ENCODE measurements at regions not wholly inside any gene's neighbourhood (a gene's known extent, or its start where the extent isn't known, plus 50 kb on each side); places are given as distances from the start of the nearest gene placed in this dataset.

GRCh38 chr4:147366164-147366563 is 114.7 kb upstream of the EDNRA start:
- no peak for DNase-seq

GRCh38 chr4:147367891-147368290 is 113.0 kb upstream of the EDNRA start:
- DNase-seq: no peak

GRCh38 chr4:147368948-147369347 is 111.9 kb upstream of the EDNRA start:
- DNase-seq: no peak

DNA sequence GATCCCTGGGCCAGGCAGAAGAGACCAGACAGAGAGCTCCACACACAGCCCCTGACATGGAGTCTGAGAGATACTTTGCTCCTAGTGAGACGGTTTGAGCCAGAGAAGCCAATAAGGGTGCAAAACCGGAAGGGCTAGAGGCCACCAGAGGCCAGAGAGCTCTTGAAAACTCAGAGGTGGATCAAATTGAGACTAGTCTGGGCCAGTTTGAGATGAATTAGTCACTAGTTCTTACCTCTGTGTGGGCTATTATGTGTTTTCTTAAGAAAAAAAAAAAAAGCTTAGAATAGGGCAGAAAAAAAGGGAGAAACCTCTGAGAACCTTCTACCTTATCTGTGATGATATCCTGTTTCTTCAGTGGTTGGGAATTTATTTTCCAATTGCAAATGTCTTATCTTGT is 110.4 kb upstream of the EDNRA start:
- no peak for DNase-seq

DNA sequence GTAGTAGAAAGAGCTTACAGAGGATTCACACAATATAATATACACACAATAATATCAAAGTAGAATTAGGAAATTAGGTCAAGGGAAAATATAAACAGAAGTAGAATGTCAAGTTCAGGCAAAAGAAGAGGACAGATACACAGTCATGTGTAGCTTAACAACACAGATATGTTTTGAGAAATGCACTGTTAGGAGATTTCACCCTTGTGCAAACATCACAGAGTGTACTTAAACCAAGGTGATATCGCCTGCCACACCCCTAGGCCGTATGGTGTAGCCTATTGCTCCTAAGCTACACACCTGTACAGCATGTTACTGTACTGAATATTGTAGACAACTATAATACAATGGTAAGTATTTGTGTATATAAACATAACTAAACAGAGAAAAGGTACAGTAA is 110.0 kb upstream of the EDNRA start:
- DNase-seq: no peak

- DNase-seq: no peak
These were observed 109.2 kb upstream of the EDNRA start for GRCh38 chr4:147371661-147372060.

DNA sequence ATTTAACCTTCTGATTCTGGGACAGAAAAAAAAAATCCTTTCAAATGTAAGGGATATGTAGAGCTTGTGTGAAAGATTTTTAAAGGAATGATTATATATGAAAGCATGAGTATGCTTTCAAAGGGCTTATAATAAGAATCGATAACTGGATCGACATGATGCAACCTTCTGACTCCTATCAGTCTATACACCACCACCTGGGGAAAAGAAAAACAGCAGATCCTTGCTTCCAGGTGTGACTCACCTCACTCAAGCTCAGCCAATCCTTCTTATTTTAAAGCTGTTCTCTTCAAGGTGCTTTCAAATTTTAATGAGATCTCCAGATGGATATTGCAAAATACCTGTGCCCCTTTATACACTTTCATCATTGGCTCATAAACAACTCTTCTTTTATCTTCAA is 102.1 kb upstream of the EDNRA start:
- DNase-seq: no peak

- DNase-seq: no peak
These were observed 99.1 kb upstream of the EDNRA start for GRCh38 chr4:147381749-147382148.

DNA sequence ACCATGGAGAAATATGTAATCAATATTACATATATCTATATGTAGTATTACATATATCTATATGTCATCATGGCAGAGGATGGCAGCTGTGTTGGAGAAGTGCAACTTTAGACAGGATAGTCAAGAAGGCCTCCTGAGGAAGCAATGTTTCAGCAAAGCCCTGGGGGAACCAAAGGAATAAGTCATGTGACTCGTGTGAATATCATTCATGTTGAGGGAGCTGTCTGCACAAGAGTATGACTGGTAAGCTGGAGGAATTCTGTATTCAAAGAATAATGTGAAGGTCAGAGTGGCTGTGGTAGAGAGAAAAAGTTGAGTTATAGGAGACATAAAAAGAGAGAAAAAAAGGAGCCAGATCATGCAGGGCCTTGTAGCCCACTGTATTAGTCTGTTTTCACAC is 92.9 kb upstream of the EDNRA start:
- DNase-seq: no peak

- no peak for DNase-seq
These were observed 84.8 kb upstream of the EDNRA start for GRCh38 chr4:147396105-147396504.

- DNase-seq: no peak
These were observed 82.3 kb upstream of the EDNRA start for GRCh38 chr4:147398556-147398955.

GRCh38 chr4:147400721-147401120 is 80.2 kb upstream of the EDNRA start:
- DNase-seq: no peak

DNA sequence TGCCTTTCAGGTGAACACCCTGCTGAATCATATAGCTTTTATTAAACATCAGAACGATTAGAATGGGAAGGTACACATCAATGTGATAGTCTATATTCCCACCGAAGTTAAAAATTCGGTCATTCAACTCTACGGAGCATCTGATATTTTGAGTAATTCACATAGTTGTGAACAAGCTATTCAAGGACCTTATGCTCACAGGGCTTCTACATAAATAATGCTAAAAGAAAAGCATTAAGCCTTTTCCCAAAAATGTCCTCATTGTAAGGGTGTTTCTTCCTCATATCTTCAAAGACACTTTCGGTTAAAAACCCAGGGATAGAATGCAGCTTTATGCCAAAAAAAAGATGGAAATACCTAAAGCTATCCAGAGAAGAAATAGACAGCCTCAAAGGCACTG is 79.7 kb upstream of the EDNRA start:
- no peak for DNase-seq

DNA sequence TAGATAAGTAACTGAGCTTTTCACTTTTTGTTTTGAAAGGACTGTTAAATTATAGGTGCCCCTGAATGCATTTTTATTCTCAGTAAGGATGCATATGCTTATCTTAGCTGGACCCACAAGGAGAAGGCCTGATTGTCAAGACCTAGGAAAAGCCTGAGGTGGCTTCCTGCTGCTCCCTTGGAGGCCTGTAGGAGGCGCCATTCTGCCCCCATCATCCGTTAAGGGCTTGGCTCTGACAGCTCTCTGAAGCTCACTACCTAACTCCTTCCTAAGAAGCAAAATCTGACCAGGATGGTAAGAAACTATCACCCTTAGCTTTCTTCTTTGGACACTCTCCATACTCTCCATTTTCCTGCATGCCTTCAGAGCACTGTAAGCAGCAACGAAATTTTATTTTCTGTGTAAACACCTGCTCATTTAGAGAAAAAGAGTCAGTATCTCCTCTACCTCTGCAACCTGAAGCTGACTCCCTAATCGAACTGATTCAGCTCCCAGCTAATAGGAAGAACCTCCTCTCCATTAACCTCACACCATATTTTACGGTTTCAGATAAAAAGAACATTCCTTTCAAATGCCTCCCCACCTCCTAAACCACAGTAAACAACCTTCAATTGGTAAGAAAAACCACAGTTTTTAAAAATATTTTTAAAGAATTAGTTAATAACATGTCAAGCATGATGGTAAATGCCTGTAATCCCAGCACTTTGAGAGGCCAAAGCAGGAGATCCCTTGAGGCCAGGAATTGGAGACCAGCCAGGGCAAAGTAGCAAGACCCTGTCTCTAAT is 73.4 kb upstream of the EDNRA start:
- DNase-seq: no peak

DNA sequence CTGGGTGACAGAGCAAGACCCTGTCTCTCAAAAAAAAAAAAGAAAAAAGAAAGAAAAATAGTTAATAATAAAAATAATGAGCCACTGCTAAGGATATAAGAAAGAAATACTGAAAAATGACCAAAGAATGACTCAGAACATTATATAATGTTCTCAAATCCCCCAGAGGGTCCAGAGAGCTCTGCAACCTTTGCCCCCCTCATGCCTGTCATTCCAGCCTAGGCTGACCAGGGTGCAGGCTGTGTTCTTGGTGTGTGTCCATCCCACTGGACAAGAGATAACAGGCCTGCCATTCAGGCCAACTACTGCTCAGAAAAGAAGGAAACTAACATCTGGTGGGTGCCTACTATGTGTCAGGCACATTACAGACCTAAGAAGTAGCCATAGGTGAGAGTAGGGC is 72.7 kb upstream of the EDNRA start:
- no peak for DNase-seq

GRCh38 chr4:147409350-147409749 is 71.5 kb upstream of the EDNRA start:
- no peak for DNase-seq

GRCh38 chr4:147418226-147418625 is 62.7 kb upstream of the EDNRA start:
- DNase-seq: no peak

DNA sequence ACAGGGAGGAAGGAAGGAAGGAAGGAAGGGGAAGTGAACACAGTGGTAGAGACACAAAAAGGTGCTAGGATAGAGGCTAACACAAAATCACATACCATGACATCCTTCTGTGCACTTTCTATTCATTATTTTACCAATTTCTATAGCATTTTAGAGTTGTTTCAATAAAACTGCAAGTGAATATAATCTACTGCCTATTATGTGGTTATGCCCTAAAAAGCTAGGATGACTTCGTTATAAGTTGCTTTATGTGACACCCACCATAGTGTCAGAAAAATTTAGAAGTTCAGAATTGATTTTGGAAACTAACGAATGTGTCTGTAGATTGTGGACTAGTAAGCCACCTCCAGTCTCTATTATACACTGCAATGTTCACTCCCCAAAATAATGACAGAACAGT is 59.4 kb upstream of the EDNRA start:
- DNase-seq: no peak

- DNase-seq: no peak
These were observed 57.7 kb upstream of the EDNRA start for GRCh38 chr4:147423229-147423628.

- no peak for DNase-seq
These were observed 55.9 kb upstream of the EDNRA start for GRCh38 chr4:147425019-147425418.

DNA sequence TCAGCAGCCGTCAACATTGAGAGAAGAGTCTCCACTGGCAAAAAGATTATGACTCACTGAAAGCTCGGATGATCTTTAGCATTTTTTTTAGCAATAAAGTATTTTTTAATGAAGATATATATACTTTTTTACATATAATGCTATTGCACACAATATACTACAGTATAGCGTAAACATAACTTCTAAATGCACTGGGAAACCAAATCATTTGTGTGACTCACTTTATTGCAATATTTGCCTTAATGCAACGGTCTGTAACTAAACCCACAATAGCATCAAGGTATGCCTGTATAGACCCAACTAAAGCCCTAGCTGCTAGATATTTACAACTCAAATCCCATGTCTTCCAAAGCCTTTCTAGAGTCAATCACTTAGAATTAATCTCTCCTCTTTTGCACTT is 52.3 kb upstream of the EDNRA start:
- DNase-seq: no peak

- DNase-seq: no peak
These were observed 50.8 kb upstream of the EDNRA start for GRCh38 chr4:147430111-147430510.

Measured in effector CD4-positive, alpha-beta T cell (primary cell).